NCI-H2196 (cell line): ENCODE measurements at regions not wholly inside any gene's neighbourhood (a gene's known extent, or its start where the extent isn't known, plus 50 kb on each side); places are given as distances from the start of the nearest gene placed in this dataset.

Experiments used
- DNase-seq: peaks from one replicate; lab custom pipeline; 2025; ENCODE audit not compliant: unreplicated experiment; lab: John Stamatoyannopoulos, UW

GRCh38 chr10:2982146-2982545 lies 85.2 kb upstream of the PFKP start:
- no peak for DNase-seq

GRCh38 chr10:2981361-2981801 lies 86.0 kb upstream of the PFKP start:
- no peak for DNase-seq

- DNase-seq, result no peak
These were observed 86.5 kb upstream of the PFKP start for GRCh38 chr10:2980791-2981360.

- DNase-seq, result no peak
These were observed 87.2 kb upstream of the PFKP start for GRCh38 chr10:2980116-2980515.

- DNase-seq, result no peak
These were observed 88.0 kb upstream of the PFKP start for GRCh38 chr10:2979306-2979705.

DNA sequence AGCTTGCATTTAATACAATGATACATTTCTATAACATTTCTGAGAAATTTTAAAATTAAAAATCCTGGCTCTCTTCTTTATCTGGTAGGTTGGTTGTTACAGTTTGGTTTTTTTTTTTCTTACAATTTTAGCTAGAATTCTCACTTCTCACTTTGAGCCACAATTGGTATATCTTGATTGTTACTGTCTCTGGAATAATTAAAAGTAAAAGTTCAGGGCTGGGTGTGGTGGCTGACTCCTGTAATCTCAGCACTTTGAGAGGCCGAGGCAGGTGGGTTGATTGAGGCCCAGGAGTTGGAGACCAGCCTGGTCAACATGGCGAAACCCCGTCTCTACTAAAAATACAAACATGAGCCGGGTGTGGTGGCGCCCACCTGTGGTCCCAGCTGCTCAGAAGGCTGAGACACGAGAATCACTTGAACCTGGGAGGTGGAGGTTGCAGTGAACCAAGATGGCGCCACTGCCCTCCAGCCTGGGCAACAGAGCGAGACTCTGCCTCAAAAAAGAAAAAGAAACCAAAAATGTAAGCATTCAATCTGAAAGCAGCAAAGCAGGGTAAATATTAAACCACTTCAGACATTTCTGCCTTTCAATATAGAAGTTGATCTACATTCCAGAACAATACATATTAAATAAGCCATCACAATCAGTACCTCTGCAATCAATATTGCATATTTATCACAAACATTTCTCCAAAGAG lies 88.6 kb upstream of the PFKP start:
- DNase-seq, result no peak

DNA sequence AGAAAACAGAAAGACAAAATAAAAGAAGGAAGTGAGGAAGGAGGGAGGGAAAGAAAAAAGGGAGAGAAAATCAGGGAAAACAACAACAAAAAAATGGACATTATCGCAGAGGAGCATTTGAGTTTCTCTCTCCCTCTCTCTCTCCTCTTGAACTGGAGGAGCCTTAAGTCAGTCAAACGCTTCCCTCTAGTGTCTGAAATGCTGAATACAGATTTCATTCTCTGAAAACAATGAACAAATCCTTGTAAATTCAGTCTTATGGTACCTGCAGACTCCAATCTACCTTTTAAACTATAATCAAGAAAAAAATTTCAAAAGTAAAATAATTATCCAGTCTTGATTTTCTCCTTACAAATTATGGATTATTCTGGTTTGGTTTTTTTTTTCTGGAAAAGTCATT lies 89.2 kb upstream of the PFKP start:
- peak; percentile 36 for DNase-seq

- DNase-seq, result no peak
These were observed 92.7 kb upstream of the PFKP start for GRCh38 chr10:2974503-2975207.

GRCh38 chr10:2974083-2974482 lies 93.3 kb upstream of the PFKP start:
- DNase-seq, result no peak

GRCh38 chr10:2972810-2973209 lies 94.5 kb upstream of the PFKP start:
- no peak for DNase-seq

GRCh38 chr10:2972216-2972615 lies 95.1 kb upstream of the PFKP start:
- no peak for DNase-seq

GRCh38 chr10:2970190-2970823 lies 97.0 kb upstream of the PFKP start:
- DNase-seq, result no peak

- no peak for DNase-seq
These were observed 98.8 kb upstream of the PFKP start for GRCh38 chr10:2968401-2969058.

DNA sequence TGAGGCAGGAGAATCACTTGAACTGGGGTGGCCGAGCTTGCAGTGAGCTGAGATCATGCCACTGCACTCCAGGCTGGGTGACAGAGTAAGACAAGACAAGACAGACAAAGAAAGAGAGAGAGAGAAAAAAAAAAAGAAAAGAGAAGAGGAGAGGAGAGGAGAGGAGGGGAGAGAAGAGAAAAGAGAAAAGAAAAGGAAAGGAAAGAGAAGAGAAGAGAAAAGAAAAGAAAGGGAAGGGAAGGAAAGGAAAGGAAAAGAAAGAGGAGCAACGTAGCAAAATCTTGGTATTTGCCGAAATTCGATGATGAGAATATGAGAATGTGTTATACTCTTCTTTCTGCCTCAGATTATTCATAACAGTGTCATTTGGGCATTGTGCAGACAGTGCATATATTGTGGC lies 101.2 kb upstream of the PFKP start:
- DNase-seq, result no peak

DNA sequence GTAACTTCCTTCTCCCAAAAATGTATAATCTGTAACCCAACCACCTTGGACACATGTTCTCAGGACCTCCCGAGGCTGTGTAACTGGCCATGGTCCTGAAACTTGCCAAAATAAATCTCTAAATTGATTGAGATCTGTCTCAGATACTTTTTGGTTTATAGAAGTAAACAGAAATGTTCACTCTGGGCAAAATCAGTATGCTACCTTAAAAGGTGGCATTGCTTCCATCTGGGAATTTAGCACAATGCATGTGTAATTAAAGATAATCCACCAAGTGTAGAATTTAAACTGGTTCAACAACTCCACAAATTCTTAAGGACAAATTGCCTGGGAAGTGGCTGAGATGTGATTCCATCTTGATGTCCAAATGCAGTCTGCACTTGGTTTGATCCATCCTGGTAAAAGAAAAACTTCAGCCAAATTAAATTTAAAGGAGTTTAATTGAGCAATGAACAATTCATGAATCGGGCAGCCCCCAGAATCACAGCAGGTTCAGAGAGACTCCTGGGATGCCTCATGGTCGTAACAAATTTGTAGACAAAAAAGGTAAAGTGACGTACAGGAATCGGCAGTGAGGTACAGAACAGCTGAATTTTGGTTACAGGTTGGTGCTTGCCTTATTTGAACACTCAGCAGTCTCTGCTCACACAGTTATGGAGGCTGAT lies 102.6 kb upstream of the PFKP start:
- DNase-seq, result no peak

DNA sequence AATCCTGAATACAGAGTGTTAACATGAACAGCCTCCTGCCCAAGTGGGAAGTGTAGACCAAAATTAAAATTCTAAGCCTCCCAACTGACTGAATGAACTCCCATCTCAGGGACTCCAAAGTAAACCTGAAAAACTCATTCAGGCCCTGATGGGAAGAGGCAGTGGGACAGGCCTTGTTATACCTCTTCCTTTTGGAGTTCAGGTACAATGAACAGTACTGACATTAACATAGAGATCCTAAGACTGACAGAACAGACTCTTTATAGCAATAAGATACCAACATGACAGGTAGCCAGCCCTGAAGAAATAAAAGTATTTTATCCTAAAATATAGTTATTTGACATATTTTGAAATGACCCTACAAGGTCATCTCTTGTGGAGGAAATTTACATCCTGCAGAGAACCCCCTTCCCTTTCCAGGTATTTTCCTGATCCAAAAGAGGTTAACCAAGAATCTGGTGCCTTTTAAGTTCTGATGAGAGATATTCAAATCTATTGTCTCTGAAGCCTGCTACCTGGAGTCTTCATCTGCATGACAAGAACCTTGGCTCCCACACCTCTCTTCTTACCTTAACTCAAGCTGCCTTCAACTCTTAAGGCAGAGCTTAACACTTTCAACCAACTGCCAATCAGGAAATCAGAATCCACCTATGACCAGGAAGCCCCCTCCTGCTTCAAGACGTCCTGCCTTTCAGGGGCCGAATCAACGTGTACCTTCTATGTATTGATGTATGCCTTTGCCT lies 103.3 kb upstream of the PFKP start:
- no peak for DNase-seq

- DNase-seq, result no peak
These were observed 105.2 kb upstream of the PFKP start for GRCh38 chr10:2962194-2962593.

DNA sequence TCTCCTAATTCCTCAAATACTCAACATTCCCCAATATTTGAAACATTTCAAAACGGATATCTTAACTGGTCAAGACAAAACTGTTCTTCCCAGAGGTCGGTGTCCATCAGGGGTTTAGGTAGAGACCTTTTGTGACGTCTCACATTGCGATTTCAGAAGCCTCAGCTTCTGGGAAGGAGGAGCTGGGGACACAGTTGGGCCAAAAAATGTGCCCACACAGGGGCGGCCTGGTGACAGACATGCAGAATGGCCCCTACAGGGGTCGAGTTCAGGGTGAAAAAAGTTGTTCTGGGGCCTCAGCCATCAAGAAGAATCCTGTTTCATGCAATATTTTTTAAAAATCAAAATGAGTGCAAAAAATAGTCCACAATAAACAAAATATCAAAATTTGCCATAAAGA lies 108.7 kb upstream of the PFKP start:
- no peak for DNase-seq

- DNase-seq, result no peak
These were observed 109.6 kb upstream of the PFKP start for GRCh38 chr10:2957785-2958184.

GRCh38 chr10:2955064-2955463 lies 112.3 kb upstream of the PFKP start:
- no peak for DNase-seq
